Mesenchymal stem cell (in vitro differentiated cells and primary cell): ENCODE measurements at regions not wholly inside any gene's neighbourhood (a gene's known extent, or its start where the extent isn't known, plus 50 kb on each side); places are given as distances from the start of the nearest gene placed in this dataset.
"Not testable (repeated sequence)": the region's sequence is repeated elsewhere in the genome, so short reads cannot be mapped to it uniquely, and the experiment has no call there.

Experiments
- DNase-seq: peaks from one replicate; pipeline ENCODE4 v3.0.0-alpha.2; 2013
- H2AFZ ChIP-seq: one replicate; pipeline ENCODE4 v1.6.1; 2013; ENCODE audit warnings: low read depth, mild to moderate bottlenecking, control low read depth, inconsistent platforms, low read length, moderate library complexity
- H2AK5ac ChIP-seq: 2 replicates; pipeline ENCODE4 v1.6.1; 2013; ENCODE audit warnings: low read length, moderate library complexity, mild to moderate bottlenecking, inconsistent platforms; ENCODE audit not compliant: severe bottlenecking
- H2BK120ac ChIP-seq: one replicate; pipeline ENCODE4 v1.6.1; 2013; ENCODE audit warnings: low read depth, mild to moderate bottlenecking, inconsistent platforms, low read length, moderate library complexity
- H2BK12ac ChIP-seq, 2 experiments: one replicate each; pipeline ENCODE4 v1.6.1; 2013; ENCODE audit warnings: inconsistent platforms in 2 of 2, low read length in 2 of 2, mild to moderate bottlenecking in 2 of 2, moderate library complexity in 2 of 2, control low read depth in 1 of 2
- H2BK15ac ChIP-seq: one replicate; pipeline ENCODE4 v1.6.1; 2013; ENCODE audit warnings: mild to moderate bottlenecking, low read depth, inconsistent platforms; ENCODE audit not compliant: poor library complexity, severe bottlenecking
- H2BK5ac ChIP-seq: 2 replicates; pipeline ENCODE4 v1.6.1; 2013; ENCODE audit warnings: low read depth, mild to moderate bottlenecking, low read length, control low read depth, inconsistent platforms; ENCODE audit not compliant: poor library complexity, severe bottlenecking
- H3K14ac ChIP-seq, 2 experiments: one replicate each; pipeline ENCODE4 v1.6.1; 2013; ENCODE audit warnings: inconsistent platforms in 2 of 2, low read length in 2 of 2, control low read depth in 1 of 2, mild to moderate bottlenecking in 1 of 2, moderate library complexity in 1 of 2
- H3K18ac ChIP-seq, 2 experiments: one replicate each; pipeline ENCODE4 v1.6.1; 2013; ENCODE audit warnings: inconsistent platforms in 2 of 2, low read length in 2 of 2, control low read depth in 1 of 2, low read depth in 1 of 2, mild to moderate bottlenecking in 1 of 2
- H3K23ac ChIP-seq, 2 experiments: one replicate each; pipeline ENCODE4 v1.6.1; 2013; ENCODE audit warnings: inconsistent platforms in 2 of 2, low read length in 2 of 2, mild to moderate bottlenecking in 2 of 2, moderate library complexity in 2 of 2, control low read depth in 1 of 2
- H3K27ac ChIP-seq: 2 replicates; pipeline ENCODE4 v1.5.1; 2013; ENCODE audit warnings: mild to moderate bottlenecking, moderate library complexity, low read length, control low read depth, inconsistent platforms; ENCODE audit not compliant: poor library complexity, severe bottlenecking
- H3K27me3 ChIP-seq, 2 experiments: 2 replicates each; pipeline versions ENCODE4 v1.6.1 to v1.7.0; 2013; ENCODE audit warnings: low read length in 2 of 2, mild to moderate bottlenecking in 2 of 2, moderate library complexity in 2 of 2, control low read depth in 1 of 2, inconsistent platforms in 1 of 2; ENCODE audit not compliant: control insufficient read depth in 1 of 2, insufficient read depth in 1 of 2
- H3K36me3 ChIP-seq, 2 experiments: 2 replicates each; pipeline versions ENCODE4 v1.6.1 to v1.7.0; 2013; ENCODE audit warnings: low read length in 2 of 2, control low read depth in 1 of 2, inconsistent platforms in 1 of 2, low read depth in 1 of 2, mild to moderate bottlenecking in 1 of 2; ENCODE audit not compliant: insufficient read depth in 2 of 2, control insufficient read depth in 1 of 2
- H3K4ac ChIP-seq, 2 experiments: one replicate each; pipeline ENCODE4 v1.6.1; 2013; ENCODE audit warnings: inconsistent platforms in 2 of 2, low read length in 2 of 2, mild to moderate bottlenecking in 2 of 2, moderate library complexity in 2 of 2, control low read depth in 1 of 2, low read depth in 1 of 2
- H3K4me1 ChIP-seq: 2 replicates; pipeline ENCODE4 v1.6.1; 2013; ENCODE audit warnings: low read depth, low read length, control low read depth; ENCODE audit not compliant: control insufficient read depth, insufficient read depth
- H3K4me2 ChIP-seq: 2 replicates; pipeline ENCODE4 v1.6.1; 2013; ENCODE audit warnings: low read length, mild to moderate bottlenecking, inconsistent platforms; ENCODE audit not compliant: poor library complexity, severe bottlenecking
- H3K4me3 ChIP-seq, 2 experiments: 2 replicates each; pipeline versions ENCODE4 v1.5.1 to v1.7.0; 2013; ENCODE audit warnings: low read length in 2 of 2, mild to moderate bottlenecking in 2 of 2, control low read depth in 1 of 2, low read depth in 1 of 2; ENCODE audit not compliant: insufficient read depth in 1 of 2
- H3K79me1 ChIP-seq: replicated peaks from 2 replicates; pipeline ENCODE4 v1.6.1; 2013; ENCODE audit warnings: mild to moderate bottlenecking, control low read depth, low read length, inconsistent platforms; ENCODE audit not compliant: poor library complexity, severe bottlenecking
- H3K9ac ChIP-seq: 2 replicates; pipeline ENCODE4 v1.7.0; 2013; ENCODE audit warnings: mild to moderate bottlenecking, low read length, moderate library complexity
- H3K9me3 ChIP-seq: 2 replicates; pipeline ENCODE4 v1.7.0; 2013; ENCODE audit warnings: mild to moderate bottlenecking, low read length; ENCODE audit not compliant: control insufficient read depth
- H4K8ac ChIP-seq: one replicate; pipeline ENCODE4 v1.6.1; 2013; ENCODE audit warnings: inconsistent platforms, mild to moderate bottlenecking, low read length, moderate library complexity
- H4K91ac ChIP-seq: one replicate; pipeline ENCODE4 v1.6.1; 2013; ENCODE audit warnings: mild to moderate bottlenecking, low read length, inconsistent platforms
- WGBS: methylation state at CpG from one replicate; pipeline ENCODE4 v1.1.7; 2013; ENCODE audit warnings: mixed read lengths; 5-methylcytosine and 5-hydroxymethylcytosine counted together

DNA sequence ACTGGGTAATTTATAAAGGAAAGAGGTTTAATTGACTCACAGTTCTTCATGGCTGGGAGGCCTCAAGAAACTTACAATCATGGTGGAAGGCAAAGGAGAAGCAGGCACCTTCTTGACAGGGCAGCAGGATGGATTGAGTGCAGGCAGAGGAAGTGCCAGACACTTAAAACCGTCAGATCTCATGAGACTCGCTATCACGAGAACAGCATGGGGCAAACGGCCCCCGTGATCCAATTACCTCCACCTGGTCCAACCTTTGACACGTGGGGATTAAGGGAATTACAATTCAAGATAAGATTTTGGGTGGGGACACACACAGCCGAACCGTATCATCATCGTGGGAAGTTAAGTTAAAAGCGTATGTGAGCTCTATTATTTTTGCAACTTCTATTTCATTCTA is 71.4 kb upstream of the SYN3 start:
- H2AFZ ChIP-seq: no peak overlapping the region
- no peak overlapping the region for H3K4me2 ChIP-seq
- no peak overlapping the region for H4K8ac ChIP-seq
- WGBS: 34% methylated on average over 10 of the region's 10 CpGs
- H3K23ac ChIP-seq: no peak overlapping the region
- H3K27me3 ChIP-seq: peaks cover 0 to 12% of the 10 kb centered on the region in 2 experiments
- no peak overlapping the region for H2BK12ac ChIP-seq
- H3K4me3 ChIP-seq: no peak overlapping the region
- no peak overlapping the region for H3K18ac ChIP-seq
- no peak overlapping the region for H3K27ac ChIP-seq
- H3K4me1 ChIP-seq: no peaks in the 10 kb centered on the region
- H3K9ac ChIP-seq: no peak overlapping the region
- no peak overlapping the region for H4K91ac ChIP-seq
- H3K79me1 ChIP-seq: no peaks in the 10 kb centered on the region
- no peak overlapping the region for H2BK15ac ChIP-seq
- H3K9me3 ChIP-seq: no peaks in the 10 kb centered on the region
- no peak for DNase-seq
- no peaks in the 10 kb centered on the region for H3K36me3 ChIP-seq
- H2BK120ac ChIP-seq: no peak overlapping the region
- no peak overlapping the region for H3K14ac ChIP-seq
- H3K4ac ChIP-seq: no peak overlapping the region
- H2BK5ac ChIP-seq: no peak overlapping the region
- H2AK5ac ChIP-seq: no peak overlapping the region

DNA sequence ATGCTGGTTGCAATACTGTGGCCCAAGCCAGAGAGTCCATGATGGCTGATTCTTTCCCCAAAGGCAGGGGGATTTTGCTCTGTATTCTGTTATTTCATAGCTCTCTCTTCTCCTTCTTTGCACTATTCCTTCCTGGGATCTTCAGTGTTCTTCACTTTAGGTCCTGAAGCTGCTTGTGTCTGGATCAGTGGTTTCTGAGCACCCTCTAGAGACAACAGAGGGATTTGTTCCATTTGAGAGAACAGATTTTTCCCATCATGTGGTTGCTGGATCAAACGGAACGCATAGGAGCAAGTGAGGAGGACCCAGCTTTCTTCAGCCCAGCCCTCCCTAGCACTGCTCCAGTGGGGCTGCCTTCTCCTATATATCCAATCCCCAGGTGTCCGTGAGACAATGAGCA is 68.7 kb upstream of the SYN3 start:
- Histone ChIP-seq H3K79me1 (no peaks in the 10 kb centered on the region), H2AK5ac (no peak overlapping the region), H3K14ac (no peak overlapping the region), H3K4me3 (no peak overlapping the region), H3K4me2 (no peak overlapping the region), H3K27me3 (peaks cover 0 to 17% of the 10 kb centered on the region in 2 experiments), H3K18ac (no peak overlapping the region), H4K91ac (no peak overlapping the region), H3K4me1 (no peaks in the 10 kb centered on the region), H3K27ac (no peak overlapping the region), H3K9me3 (no peaks in the 10 kb centered on the region), H2AFZ (no peak overlapping the region), H2BK120ac (no peak overlapping the region), H2BK5ac (no peak overlapping the region), H3K9ac (no peak overlapping the region), H3K23ac (no peak overlapping the region), H3K4ac (no peak overlapping the region), H2BK12ac (no peak overlapping the region), H4K8ac (no peak overlapping the region), H3K36me3 (no peaks in the 10 kb centered on the region), H2BK15ac (no peak overlapping the region)
- 8% methylated on average over 3 of the region's 3 CpGs for WGBS
- no peak for DNase-seq

DNA sequence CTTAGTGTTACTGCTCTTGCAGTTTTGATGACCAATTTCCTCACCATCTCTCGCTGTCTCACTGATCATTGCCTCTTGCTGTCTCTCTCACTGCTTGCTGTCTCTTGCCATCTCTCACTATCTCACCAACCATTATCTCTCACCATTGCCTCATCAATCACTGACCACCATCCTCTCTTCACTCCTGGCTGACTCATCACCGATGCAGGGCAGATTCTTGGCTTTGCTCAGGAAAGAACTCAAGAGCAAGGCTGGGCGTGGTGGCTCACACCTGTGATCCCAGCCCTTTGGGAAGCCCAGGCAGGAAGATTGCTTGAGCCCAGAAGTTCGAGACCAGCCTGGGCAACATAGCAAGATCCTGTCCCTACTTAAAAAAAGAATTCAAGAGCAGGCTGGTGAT is 66.3 kb upstream of the SYN3 start:
- Histone ChIP-seq H3K14ac (no peak overlapping the region), H2BK5ac (no peak overlapping the region), H3K79me1 (no peaks in the 10 kb centered on the region), H3K27ac (no peak overlapping the region), H2BK15ac (no peak overlapping the region), H3K36me3 (no peaks in the 10 kb centered on the region), H3K9ac (no peak overlapping the region), H3K27me3 (peaks cover 0 to 22% of the 10 kb centered on the region in 2 experiments), H2BK120ac (no peak overlapping the region), H3K18ac (no peak overlapping the region), H3K9me3 (no peaks in the 10 kb centered on the region), H3K4me3 (no peak overlapping the region), H2AFZ (no peak overlapping the region), H3K4me2 (no peak overlapping the region), H3K23ac (no peak overlapping the region), H4K91ac (no peak overlapping the region), H3K4ac (no peak overlapping the region), H3K4me1 (no peaks in the 10 kb centered on the region), H4K8ac (no peak overlapping the region), H2BK12ac (no peak overlapping the region), H2AK5ac (no peak overlapping the region)
- WGBS: 69% methylated on average over 4 of the region's 4 CpGs
- DNase-seq: no peak

DNA sequence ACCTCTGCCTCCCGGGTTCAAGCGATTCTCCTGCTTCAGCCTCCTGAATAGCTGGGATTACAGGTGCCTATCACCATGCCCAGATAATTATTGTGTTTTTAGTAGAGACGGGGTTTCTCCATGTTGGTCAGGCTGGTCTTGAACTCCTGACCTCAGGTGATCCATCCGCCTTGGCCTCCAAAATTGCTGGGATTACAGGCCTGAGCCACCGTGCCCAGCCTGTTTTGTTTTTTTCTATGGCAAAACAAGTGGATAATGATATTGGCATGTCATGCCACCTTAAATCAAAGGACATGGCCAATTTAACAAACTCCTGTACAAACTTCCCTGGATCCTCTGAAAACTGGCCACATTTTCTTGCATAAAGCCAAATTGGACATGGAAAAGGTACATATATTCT is 64.3 kb upstream of the SYN3 start:
- not testable (repeated sequence) for H3K4ac ChIP-seq, H3K27ac ChIP-seq, H3K4me3 ChIP-seq, H3K18ac ChIP-seq, H2BK5ac ChIP-seq, H2BK120ac ChIP-seq, H2AFZ ChIP-seq, H2AK5ac ChIP-seq, H3K4me1 ChIP-seq, H3K36me3 ChIP-seq, H3K14ac ChIP-seq, H4K8ac ChIP-seq, H2BK15ac ChIP-seq, H3K79me1 ChIP-seq, H3K4me2 ChIP-seq, H3K9me3 ChIP-seq, H4K91ac ChIP-seq, H2BK12ac ChIP-seq, H3K9ac ChIP-seq, H3K23ac ChIP-seq
- peaks cover 0 to 17% of the 10 kb centered on the region in 2 experiments for H3K27me3 ChIP-seq
- peak; percentile 17 for DNase-seq
- WGBS: 73% methylated on average over 4 of the region's 5 CpGs
